ENCODE measurements at regions not wholly inside any gene's neighbourhood (a gene's known extent, or its start where the extent isn't known, plus 50 kb on each side); places are given as distances from the start of the nearest gene placed in this dataset.

DNA sequence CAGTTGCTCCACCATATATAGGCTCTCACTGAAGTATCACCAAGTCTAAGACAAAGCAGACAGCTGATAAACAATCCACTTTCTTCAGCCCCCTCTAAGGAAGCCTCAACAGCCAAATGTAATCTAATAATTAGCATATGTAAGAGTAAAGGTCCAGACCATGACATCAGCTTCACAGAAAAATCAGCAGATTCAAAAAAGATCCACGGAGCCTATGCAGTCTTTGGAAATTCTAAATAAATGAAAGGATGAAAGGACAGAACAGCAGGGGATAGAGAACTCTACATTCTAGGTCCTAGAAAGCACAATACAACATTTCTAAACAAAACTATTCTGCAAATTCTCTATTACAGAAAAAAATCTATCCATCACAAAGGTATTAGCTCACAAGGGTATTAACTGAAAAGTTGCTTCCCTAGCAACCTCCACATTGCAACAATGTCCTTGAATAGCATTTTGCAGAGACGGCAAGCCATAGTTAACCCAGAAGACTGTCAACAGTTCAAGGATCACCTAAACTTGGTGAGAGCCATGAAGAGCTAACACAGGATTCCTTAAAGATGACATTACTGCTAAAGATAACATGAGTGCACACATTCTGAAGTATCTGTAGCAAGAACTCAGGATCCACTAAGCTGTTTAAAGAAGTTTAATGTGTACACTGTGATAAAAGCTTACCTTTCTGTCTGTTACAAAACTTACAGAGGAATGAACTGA, 74.3 kb downstream of the SIPA1L2 start:
- DNase-seq (ENCODE audit: low spot score) = no peak

DNA sequence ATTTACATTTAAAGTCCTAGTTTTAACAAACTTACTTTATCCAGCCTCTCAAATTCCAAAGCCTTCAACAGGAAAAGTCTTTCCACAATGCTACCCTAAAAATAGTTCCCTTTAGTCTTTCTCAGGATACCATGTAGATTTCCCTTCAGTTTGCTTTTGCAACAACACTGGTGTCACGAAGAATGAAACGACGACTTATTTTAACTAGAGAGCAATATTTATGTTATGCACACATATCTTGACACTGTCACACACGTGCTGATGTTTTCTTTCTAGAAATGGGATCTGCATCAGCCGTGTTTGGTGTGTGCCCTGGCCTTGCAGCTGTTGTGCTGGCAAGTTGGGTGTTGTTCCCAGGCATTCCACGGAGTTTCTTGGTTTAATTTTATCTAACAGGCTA, 75.5 kb downstream of the SIPA1L2 start:
- no peak for DNase-seq (ENCODE audit: low spot score)

DNA sequence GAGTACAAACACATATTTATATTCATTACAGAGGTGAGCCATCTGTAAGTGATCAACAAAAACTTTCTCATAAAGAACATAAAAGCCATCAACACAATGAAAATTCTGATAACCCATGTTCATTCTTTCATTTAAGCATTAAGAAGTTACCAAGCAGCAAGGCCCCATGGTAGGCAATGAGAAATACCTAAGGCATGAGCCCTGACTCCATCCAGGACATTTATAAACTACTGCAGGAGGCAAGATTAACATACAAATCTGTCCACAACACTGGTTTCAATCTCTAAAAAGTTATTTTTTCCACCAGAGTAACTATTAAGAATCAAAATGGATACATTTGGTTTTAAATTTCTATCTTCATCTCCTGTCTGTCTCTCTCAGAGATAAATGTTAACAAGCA, 76.1 kb downstream of the SIPA1L2 start:
- DNase-seq (ENCODE audit: low spot score) = no peak

DNA sequence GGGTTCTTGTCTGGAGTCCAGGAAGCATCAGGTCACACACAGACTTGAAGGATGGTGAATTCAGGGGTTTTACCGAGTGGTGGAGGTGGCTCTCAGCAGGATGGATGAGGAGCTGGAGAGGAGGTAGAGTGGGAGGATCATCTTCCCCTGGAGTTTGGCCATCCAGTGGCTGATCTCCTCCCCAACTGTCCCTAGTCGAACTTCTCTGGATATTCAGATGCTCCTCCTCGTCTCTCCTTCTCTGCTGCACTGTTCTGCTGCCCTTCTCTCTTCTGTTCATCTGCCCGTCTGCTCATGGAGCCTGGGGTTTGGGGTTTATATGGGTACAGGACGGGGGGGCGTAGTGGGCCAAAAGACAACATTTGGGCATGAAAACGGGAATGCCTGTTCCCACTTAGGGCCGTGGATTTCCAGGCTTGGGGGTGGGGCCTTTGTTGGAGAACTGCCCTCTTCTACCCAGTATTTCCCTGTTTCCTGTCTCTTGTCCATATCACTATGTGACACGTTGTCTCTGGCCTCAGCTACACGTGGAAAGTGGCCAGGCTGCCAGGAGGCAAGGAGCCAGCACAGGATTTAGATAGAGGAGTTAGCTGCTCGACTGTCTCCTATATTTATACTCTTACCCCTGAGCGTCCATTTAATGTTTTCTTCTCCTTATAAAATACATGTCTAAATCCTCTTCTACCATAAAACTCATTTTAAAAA, 76.7 kb downstream of the SIPA1L2 start:
- no peak for DNase-seq (ENCODE audit: low spot score)

DNA sequence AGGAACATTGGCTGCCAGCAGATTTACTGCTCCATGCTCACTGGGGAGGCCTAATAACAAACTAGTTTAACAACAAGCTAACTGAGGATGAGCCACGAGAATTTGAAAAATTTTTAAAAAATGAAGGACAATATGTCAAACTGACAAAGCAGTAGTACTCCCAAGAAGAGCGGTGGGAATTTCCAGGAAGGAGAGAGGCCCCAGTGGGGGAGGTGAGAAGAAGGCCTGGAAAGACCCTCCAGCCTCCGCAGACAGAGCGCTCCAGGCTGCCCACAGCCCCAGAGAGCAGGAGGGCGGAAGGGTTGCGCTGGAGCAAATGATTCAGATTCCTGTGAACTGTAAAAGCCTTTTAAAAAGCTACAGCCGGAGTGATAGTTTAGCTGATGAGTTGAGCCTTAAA, 78.5 kb downstream of the SIPA1L2 start:
- DNase-seq (ENCODE audit: low spot score) = no peak

DNA sequence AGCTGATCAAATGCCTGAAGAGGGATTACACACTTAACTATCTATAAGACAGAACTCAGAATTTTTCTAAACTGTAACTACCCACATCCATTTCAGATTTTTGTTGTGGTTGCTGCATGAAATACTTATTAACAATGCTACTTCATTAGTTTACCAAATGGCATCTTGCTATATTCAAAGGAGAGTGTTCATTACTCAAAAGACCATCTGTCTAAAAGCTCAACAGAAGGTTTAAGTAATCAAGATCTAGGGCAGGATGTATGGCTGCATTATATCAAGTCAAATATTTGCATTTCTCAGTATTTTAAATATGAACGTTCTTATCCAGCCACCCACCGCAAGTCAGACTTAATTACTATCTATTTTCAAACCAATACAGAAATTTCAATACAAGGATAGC, 79.9 kb downstream of the SIPA1L2 start:
- no peak for DNase-seq (ENCODE audit: low spot score)

DNA sequence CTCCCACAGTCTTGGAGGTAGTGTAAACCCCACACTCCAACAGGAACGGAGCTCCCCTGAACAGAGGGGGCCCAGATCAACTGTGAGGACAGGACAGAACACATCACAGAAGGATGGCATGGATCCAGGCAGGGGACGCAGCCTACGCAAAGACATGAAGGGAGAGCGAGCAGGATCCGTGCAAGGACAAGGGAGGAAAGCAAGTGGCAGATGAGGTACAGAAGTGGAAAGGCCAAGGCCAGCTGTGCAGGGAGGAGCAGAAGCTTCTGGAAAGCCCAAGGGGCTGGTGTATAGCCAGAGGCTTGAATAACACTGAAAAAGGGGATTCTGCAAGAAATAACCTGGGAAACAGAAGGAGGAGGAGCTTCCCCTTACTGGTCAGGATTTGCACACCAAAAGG, 81.2 kb downstream of the SIPA1L2 start:
- DNase-seq (ENCODE audit: low spot score) = no peak

DNA sequence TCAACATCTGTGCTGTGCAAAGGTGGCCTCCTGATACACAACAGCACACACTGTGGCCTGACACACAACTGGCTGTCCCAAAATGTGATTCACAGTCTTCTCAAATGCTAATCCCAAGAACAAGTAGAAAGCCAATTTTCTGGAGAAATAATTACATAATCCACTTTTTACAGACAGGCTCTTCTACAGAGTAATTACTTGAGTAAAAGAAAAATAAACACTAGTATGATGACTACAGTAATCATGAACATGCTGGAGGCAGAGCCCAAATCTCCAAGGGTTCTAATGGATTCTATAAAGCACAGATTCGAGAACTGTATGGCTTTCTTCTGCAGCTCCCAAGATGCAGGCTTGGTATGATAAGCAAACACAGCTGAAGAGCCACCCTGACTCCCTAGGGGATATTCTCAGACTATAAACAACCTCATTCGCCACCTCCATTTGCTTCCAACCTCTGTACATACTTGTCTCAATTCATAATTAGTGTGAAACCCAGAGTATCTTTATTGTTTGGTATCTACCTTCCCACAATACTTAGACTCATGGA, 81.9 kb downstream of the SIPA1L2 start:
- DNase-seq (ENCODE audit: low spot score) = no peak

DNA sequence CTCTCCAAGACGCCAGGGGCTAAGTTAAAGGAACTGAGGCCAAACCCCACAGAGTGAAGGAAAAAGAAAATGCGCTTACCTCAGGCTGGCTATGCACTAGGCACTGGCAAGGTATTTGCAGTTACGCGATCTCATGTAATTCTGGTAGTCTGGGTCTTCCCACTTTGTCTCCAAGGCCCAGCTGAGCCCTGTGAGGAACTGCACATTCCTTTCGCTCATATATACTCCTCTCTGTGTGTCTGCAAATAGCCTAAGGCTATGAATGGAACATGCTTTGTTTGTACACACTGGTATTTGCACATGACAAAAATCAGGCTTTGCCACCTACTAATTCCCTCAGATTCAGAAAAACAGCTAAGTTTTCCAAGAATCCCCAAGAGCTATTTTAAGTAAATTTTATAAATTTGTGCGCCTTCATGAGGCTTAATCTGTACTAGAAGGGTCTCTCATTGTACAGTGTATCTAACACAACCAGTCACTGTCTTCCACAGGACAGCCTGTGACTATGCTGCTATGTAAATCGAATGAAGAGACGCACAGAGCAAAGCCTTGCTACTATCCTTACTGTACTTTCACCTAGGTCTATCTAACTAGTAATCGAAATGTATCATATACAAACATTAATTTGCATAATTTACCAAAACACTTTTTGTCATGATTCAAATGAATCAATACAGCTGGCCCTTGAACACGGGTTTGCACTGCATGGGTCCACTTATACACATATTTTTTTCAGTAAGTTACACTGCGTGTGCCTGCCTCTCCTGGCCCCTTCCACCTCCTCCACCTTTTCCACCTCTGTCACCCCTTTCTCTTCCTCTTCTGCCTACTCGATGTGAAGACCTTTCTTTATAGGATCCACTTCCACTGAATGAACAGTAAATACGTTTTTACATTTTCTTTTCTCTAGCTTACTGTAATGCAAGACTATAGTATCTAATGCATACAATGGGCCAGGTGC, 87.0 kb downstream of the SIPA1L2 start:
- no peak for DNase-seq (ENCODE audit: low spot score)

DNA sequence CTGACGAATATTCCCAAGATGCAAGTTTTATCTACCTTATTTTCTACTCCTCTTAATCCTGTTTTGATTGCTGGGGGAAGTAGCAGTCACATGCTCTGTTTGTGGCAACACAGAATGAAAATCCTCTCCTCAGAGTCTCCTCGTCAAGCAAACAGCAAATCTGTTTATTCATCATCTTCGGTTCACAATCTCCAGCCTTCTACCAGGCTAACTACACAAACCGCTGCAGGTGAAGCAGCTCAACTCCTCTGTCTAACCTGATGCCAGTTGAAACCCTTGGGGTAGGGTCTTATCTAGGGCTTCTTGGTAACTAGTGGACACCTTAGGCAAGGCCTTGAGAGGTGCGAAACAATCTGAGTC, 91.0 kb downstream of the SIPA1L2 start:
- no peak for DNase-seq (ENCODE audit: low spot score)

DNA sequence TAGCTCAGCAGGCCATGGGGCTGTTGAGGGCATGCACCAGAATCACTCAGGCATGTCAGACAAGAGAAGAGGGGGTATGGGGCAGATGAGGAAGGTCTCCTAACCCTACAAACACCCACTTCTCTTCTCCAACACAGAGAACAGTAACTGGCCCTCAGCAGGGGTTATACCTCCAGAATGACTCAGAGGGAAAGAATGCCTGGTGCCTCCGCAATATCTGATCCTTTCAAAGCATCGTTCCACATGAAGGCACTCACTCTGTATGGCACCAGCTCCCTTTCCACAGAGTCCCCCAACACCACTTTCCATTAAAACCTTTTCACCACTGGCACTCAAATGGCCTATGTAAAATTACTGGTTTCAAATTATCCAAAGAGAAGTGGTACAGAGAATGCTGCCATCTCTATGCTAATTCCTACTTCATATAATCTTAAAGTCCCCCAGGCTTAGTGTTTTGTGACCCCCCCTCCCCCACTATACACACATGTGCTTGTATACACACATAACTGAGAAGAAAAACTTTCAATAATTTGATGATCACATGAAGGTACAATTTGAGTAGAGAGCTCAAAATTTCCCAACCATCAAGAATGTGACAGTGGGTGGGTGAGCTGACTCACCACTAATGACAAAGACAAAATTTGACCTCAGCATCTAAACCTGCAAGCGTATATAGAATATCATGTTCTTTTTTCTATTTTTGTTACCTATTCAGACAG, 91.5 kb downstream of the SIPA1L2 start:
- no peak for DNase-seq (ENCODE audit: low spot score)

DNA sequence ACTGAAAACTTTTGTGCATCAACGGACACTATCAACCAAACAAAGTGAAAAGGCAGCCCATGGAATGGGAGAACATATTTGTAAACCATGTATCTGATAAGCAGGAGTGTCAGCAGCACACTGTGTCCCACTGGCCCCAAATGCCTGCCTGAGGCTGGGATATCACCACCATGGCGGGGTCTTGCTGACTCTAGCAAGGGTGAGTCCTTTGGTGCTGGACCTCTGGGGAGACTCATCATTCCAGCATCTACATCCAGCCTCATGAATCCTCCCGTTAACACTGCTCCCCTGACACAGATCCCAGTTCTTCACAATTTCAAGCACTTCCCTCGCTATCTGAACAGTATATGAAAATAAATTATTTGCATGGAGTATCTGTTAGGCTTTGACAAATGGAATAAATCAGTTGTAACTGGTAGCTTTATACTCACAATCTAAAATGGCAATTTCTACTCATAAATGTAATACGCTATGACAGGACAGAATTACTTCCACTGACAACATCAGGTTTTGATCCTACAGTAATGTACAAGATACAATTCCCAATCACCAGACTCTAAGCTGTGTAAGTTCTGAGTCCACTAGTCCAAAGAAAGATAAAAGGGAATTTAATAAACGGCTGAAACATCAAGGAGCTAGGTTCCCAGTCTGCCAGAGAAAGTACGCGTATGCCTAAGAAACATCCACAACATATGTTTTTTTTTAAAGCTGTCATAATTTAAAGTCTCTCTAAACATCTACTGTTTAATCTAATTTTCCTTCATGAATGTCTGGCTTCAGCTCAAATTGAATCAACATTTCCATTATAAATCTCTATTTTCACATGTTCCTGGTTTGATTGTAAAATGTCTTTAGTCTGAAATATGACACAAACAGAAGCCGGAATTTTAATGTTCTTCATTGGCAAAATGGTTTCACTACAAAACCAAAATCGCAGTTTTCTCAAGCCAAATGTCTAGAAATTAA, 95.1 kb downstream of the SIPA1L2 start:
- no peak for DNase-seq (ENCODE audit: low spot score)

DNA sequence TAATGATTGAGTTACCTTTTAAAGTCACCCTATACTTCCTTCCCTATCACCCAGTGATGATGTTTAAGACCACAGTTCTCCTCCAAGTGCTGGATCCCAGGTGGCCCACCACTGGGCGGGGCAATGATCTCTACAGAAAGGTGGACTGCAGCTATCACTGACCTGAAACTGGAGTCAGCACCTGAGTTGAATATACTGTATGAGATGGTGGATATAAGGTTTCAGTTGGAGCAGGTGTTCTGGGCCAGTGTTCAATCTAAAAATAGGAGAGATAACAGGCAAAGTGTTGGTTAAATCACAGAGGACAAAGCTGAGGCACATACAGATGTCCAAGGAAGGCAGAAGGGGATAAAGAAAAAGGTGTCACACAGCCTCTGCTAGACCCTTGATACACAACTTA, 96.6 kb downstream of the SIPA1L2 start:
- no peak for DNase-seq (ENCODE audit: low spot score)

DNA sequence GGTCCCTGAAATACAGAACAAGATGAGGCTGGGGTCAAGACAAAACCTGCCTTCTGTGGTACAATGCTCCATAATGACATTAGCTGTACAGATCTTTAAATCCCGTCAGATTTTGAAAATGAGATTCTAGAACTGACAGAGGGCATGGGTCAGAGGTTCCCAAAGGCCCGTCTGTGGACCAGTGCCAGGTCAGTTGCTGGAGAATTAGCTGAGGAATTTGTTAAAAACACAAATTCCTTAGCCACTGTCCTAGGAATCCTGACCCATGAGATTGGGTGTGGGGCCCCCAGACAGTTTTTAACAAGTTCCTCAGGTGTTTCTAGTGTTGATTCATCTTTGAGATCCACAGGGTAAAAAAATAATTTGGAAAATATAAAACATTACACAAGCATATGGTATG, 97.0 kb downstream of the SIPA1L2 start:
- DNase-seq (ENCODE audit: low spot score) = no peak

DNA sequence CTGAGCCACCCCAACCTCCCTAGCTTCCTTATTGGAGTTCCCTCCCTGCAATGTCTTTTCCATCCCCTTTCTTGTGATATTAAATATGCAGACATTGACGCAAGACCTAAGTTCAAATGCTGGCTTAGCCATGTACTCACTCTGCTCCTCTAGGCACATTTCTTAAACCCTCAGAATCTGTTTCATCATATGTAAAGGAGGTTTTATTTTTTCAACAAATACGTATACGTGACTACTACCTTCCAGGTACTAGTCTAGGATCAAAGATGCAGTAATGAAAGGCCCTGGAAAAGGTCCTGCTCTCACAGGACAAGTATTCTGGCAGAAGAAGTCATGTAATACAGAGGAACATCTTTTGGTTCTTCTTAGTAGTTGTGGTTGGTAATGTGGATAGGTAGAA, 98.6 kb downstream of the SIPA1L2 start:
- no peak for DNase-seq (ENCODE audit: low spot score)

DNA sequence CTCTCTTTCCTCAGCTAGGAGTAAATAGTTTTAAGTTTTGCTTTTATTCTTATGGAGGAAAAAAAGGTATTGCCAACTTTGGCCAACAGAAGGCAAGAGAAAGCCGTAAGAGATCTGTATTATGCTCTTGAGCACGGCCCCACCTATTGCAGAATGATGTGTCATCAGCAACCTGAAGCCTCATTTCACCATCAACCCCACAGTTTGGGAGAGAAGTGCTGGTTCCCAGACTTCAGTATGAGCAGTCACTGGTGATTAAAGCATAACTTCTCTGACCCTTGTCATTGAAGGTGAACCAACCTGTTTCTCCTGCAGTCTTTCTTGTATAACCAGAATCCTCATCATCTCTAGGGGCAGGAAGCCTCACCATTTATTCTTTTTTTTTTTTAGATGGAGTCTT, 100.2 kb downstream of the SIPA1L2 start:
- no peak for DNase-seq (ENCODE audit: low spot score)

DNA sequence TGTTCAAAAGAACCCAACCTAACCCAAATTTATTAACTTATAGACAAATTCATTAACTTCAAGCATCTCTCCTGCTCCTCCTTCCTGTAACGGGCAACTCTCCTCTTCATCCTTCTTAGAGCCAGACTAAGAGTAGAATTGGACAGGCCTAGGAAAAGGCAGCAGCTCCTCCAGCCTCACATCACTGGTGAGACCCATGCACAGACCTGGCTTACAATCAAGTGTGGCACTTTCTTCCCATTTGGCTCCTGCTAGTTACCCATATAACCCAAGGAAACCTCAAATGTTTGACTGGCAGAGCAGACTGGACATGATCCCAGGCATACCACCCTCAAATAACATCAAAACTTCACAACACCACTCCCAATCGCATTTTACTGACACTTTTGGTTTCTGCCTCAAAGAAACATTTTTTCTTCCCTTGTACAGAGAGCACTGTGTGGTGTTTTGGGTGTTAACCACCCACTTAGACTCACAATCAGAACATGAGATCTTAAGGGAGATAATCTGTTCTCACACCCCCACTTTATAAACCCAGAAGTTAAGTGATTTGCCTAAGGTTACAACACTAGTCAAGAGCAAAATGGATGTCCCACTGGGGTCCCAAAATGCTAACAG, 101.4 kb downstream of the SIPA1L2 start:
- DNase-seq (ENCODE audit: low spot score) = no peak

DNA sequence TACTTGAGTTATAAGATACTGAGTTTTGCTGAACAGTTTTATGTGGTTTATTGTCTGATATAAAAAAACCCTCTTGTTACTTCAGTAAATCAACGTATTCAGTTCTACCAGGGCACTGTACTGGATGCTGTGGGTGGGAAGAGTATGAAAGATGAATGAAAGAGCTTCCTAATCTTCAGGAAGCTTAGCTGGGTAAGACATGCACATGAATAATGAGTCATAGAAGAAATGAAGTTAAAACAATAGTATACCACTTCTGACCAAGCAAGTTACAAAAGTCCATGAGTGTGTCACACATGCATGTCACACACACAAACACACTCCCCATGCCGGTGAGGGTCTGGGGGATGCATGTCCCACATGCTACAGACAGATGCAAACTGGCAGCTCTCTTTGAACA, 105.9 kb downstream of the SIPA1L2 start:
- no peak for DNase-seq (ENCODE audit: low spot score)

DNA sequence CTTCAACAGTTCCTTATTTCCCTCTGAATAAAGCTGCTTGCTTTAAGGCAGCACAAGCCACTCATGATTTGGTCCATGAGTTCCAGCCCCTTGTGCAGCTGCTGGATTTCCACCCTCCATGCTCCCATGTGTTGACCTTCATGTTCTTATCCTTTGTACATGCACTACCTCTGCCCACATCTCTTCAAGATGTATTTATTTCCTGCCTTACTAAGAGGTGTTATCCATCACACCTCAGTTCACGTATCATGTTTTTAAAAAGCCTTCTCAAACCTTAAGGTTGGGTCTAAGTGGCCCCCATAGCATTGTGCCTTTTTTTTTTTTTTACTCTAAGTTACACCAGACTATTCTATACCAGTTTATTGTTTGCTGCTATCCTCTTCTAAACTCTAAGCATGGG, 107.7 kb downstream of the SIPA1L2 start:
- no peak for DNase-seq (ENCODE audit: low spot score)

DNA sequence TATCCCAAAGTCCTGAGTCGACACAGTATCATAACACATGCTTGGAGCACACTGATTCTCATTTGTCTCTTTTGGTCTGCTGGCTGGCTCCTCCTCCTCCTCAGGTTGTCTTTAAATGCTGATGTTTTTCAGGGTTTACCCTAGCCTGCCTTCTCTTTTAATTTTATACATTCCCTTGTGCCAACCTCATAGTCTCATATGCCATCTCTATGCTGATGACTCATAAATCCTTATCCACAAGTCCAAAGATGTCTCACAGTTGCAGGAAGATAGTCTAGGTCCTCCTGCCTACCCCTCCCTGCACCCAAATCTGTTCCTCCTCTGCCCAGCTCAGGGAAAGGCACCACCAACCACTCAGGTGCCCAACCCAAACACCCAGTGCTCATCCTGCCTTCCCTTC, 108.3 kb downstream of the SIPA1L2 start:
- no peak for DNase-seq (ENCODE audit: low spot score)
